Activated naive CD4-positive, alpha-beta T cell treated with anti-CD3 and anti-CD28 coated beads, Interleukin-2, amount 50 U/mL, for 72 hours (primary cell): ENCODE measurements at regions not wholly inside any gene's neighbourhood (a gene's known extent, or its start where the extent isn't known, plus 50 kb on each side); places are given as distances from the start of the nearest gene placed in this dataset.

Source experiments
- ATAC-seq, 2 donors: fragments of 150-1000 bp; cut with Tn5 transposase; 2 replicates each; pipeline ENCODE4 v1.10.0; 2021; ENCODE audit warnings: mild to moderate bottlenecking in 2 of 2, moderate library complexity in 2 of 2
- DNase-seq, 2 donors: peaks; one replicate each; pipeline ENCODE4 v3.0.0; 2021 to 2022; ENCODE audit warnings: low spot score in 2 of 2
- H3K27ac Mint-ChIP-seq, 2 donors: one replicate each; pipeline ENCODE4 v1.8.0; 2022; ENCODE audit warnings: mild to moderate bottlenecking in 2 of 2, mixed read lengths in 2 of 2
- H3K36me3 Mint-ChIP-seq, 2 donors: one replicate each; pipeline ENCODE4 v1.8.0; 2022; ENCODE audit warnings: mixed read lengths in 2 of 2
- H3K9me3 Mint-ChIP-seq, 2 donors: one replicate each; pipeline ENCODE4 v1.8.0; 2022; ENCODE audit warnings: mixed read lengths in 2 of 2

GRCh38 chr11:109121173-109121932, 300.6 kb upstream of the C11orf87 start:
- H3K27ac Mint-ChIP-seq, result no peak overlapping the region
- no peaks in the 10 kb centered on the region for H3K36me3 Mint-ChIP-seq
- ATAC-seq, result no peak
- no peak for DNase-seq
- no peaks in the 10 kb centered on the region for H3K9me3 Mint-ChIP-seq

DNA sequence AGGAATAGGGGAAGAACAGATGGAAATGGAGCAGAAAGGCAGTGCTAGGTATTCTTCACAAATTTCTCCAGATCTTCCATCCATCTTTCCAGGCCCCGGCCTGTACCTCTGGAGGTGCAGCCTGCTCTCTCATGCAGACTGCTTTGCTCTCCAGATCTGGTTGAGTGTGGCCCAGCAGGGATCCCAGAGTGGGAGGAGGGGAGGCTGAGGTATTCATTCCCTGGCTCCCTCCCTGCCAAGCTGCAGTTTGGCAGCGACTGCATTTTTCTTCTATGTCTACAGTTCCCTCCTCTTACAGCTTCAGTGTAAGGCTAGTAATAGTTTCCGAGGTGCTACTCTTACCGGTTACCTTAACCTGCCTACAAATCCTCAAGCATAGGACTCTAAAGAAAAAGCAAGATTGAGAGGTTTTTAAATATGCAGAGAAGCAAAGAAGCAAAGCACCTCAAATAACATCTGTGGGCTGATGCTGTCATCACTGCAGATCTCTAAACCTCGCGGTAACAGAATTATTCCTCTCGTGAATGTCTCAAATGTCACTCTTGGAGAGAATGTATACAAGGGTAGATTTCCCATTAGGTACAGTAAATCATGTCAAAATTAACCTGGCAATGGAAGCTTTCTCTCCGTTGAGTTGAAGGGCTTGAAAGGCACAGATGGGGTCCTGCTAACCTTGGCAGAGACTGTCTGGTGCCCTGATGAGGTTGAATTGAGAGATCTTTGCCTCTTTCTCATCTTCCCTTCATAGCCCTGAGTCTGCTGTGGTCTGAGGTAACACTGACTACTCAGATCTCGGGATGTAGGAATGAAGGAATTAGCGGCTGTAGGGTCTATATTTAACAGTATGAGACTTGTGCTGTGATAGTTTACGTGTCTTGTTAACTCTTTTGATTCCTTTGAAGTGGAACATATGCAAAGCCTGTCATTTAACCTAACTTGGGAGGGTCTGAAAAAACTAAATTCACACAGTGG, 297.9 kb upstream of the C11orf87 start:
- ATAC-seq, result no peak
- Mint-ChIP-seq H3K9me3 (no peaks in the 10 kb centered on the region), H3K27ac (no peak overlapping the region), H3K36me3 (no peaks in the 10 kb centered on the region)
- DNase-seq, result no peak

- DNase-seq (no peak), ATAC-seq (no peak)
- Mint-ChIP-seq H3K36me3 (no peaks in the 10 kb centered on the region), H3K27ac (no peak overlapping the region), H3K9me3 (peaks cover 0 to 4% of the 10 kb centered on the region in 2 donors)
Measured at GRCh38 chr11:109130910-109131309, 291.1 kb upstream of the C11orf87 start.

DNA sequence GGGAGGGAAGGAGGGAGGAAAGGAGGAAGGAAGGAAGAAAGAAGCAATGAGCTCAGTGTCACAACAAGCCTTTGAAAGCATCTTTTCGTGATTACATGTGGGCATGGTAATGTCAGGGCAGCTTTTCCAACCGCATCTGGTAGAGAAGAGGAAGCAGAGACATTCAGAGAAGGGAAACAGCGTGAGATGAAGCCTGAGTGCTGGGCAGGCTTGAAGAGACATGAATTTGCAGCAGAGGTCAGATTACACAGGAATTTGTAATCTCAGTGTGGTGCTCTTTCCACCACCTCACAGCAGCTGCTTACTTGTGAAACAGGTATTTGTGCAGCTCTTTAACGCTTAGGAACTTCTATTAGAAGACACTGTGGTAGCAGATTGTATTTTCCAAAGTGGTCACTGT, 289.5 kb upstream of the C11orf87 start:
- Mint-ChIP-seq H3K36me3 (no peaks in the 10 kb centered on the region), H3K9me3 (peaks cover 0 to 4% of the 10 kb centered on the region in 2 donors), H3K27ac (no peak overlapping the region)
- DNase-seq (no peak), ATAC-seq (peak in 1 of 2 donors; percentile 41)

DNA sequence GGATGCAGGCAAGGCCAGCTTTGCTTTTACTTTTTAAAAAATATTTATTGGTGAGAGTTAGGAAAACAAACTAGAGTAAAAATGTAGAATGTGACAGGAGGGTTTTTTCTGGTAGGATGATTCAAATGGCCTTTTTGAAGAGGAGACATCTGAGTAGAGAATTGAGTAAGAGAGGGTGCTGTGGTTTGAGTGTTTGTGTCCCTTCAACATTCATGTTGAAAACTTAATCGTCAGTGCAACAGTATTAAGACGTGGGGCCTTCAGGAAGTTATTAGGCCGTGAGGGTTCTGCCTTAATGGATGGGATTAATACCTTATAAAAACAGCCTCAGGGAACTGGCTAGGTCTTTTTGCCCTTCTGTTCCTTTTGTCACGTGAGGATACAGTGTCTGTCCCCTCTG, 288.8 kb upstream of the C11orf87 start:
- H3K36me3 Mint-ChIP-seq, result no peaks in the 10 kb centered on the region
- H3K9me3 Mint-ChIP-seq, result peaks cover 0 to 4% of the 10 kb centered on the region in 2 donors
- DNase-seq, result no peak
- H3K27ac Mint-ChIP-seq, result no peak overlapping the region
- peak in 1 of 2 donors; percentile 35 for ATAC-seq

GRCh38 chr11:109135627-109136026, 286.4 kb upstream of the C11orf87 start:
- peaks cover 4 to 7% of the 10 kb centered on the region in 2 donors for H3K9me3 Mint-ChIP-seq

GRCh38 chr11:109138196-109138595, 283.8 kb upstream of the C11orf87 start:
- ATAC-seq (no peak), DNase-seq (no peak)
- Mint-ChIP-seq H3K36me3 (no peaks in the 10 kb centered on the region), H3K9me3 (peaks cover 4 to 7% of the 10 kb centered on the region in 2 donors), H3K27ac (no peak overlapping the region)

More at GRCh38 chr11:109135627-109136026, 286.4 kb upstream of the C11orf87 start:
- Mint-ChIP-seq H3K36me3 (no peaks in the 10 kb centered on the region), H3K27ac (no peak overlapping the region)
- DNase-seq (no peak), ATAC-seq (no peak)

DNA sequence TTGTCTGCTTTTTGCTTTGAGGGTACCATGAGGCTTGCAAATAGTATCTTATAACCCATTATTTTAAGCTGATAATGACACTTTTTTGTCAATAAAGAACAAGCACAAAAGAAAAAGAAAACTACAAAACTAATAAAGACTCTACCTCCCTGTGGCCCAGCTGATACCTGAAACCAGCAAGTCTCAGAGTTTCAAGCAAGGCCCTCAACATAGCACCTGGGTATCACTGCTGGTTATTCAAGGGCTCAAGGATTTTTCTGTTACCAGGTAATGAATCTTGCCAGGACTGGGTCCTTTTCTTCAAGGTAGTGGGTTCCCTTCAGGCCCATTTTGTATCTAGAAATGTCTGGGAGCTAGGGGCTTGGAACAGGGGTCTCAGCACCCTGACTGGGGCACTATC, 281.6 kb upstream of the C11orf87 start:
- no peak for ATAC-seq
- H3K36me3 Mint-ChIP-seq, result no peaks in the 10 kb centered on the region
- peaks cover 9 to 12% of the 10 kb centered on the region in 2 donors for H3K9me3 Mint-ChIP-seq
- no peak overlapping the region for H3K27ac Mint-ChIP-seq
- no peak for DNase-seq

DNA sequence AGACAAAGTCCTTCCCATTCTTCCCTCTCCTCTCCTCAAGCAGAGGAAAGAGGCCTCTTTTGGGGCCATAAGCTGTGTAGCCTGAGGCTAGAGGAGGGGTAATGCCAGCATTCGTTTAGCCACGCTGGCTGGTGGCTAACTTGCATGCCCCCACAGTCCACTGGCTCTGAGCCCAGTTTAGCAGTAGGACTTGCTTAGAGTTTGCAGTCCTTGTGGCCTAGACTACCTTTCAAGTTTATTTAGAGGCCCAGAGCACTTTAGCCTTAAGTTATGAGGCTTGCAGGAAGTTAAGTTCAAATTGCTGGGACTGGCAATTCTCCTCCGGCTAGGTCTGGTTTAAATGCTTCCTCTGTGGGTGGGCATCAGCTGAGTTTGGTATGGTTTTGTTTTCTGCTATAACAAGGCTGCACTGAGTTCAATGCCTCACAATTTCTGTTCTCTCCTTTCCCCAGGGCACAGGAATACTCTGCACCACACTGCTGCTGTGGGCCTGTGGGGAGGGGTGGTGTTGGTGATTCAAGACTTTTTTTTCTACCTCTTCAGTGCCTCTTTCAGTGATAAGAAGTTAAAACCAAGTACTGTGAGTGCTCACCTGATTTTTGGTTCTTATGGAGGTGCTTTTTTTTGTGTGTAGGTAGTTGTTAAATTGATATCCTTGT, 281.0 kb upstream of the C11orf87 start:
- no peaks in the 10 kb centered on the region for H3K36me3 Mint-ChIP-seq
- no peak for DNase-seq
- no peak overlapping the region for H3K27ac Mint-ChIP-seq
- no peak for ATAC-seq
- peaks cover 6 to 12% of the 10 kb centered on the region in 2 donors for H3K9me3 Mint-ChIP-seq

DNA sequence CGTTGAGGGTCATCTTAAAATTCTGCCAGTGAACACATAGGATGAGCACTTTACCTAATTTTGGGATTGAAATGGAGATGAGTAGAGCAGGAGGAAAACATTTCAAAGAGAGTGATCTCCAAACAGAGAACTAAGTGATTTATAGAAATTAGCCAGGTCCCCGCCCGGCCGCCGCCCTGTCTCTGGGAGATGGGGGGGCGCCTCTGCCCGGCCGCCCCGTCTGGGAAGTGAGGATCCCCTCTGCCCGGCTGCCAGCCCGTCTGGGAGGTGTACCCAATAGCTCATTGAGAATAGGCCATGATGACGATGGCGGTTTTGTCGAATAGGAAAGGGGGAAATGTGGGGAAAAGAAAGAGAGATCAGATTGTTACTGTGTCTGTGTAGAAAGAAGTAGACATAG, 276.7 kb upstream of the C11orf87 start:
- no peak for DNase-seq
- Mint-ChIP-seq H3K36me3 (no peaks in the 10 kb centered on the region), H3K27ac (no peak overlapping the region), H3K9me3 (peaks cover 6 to 10% of the 10 kb centered on the region in 2 donors)
- ATAC-seq, result no peak

GRCh38 chr11:109147726-109148125, 274.3 kb upstream of the C11orf87 start:
- H3K36me3 Mint-ChIP-seq, result no peaks in the 10 kb centered on the region
- DNase-seq, result no peak
- no peak for ATAC-seq
- H3K27ac Mint-ChIP-seq, result no peak overlapping the region
- peaks cover 13 to 16% of the 10 kb centered on the region in 2 donors for H3K9me3 Mint-ChIP-seq

GRCh38 chr11:109148669-109149068, 273.3 kb upstream of the C11orf87 start:
- H3K36me3 Mint-ChIP-seq, result no peaks in the 10 kb centered on the region
- no peak overlapping the region for H3K27ac Mint-ChIP-seq
- ATAC-seq (no peak), DNase-seq (no peak)
- H3K9me3 Mint-ChIP-seq, result peaks cover 16 to 18% of the 10 kb centered on the region in 2 donors

GRCh38 chr11:109150581-109150980, 271.4 kb upstream of the C11orf87 start:
- Mint-ChIP-seq H3K27ac (no peak overlapping the region), H3K36me3 (no peaks in the 10 kb centered on the region), H3K9me3 (peaks cover 13 to 14% of the 10 kb centered on the region in 2 donors)
- DNase-seq, result no peak
- no peak for ATAC-seq

GRCh38 chr11:109153836-109154235, 268.2 kb upstream of the C11orf87 start:
- Mint-ChIP-seq H3K36me3 (no peaks in the 10 kb centered on the region), H3K9me3 (peaks cover 9 to 14% of the 10 kb centered on the region in 2 donors), H3K27ac (no peak overlapping the region)
- DNase-seq (no peak), ATAC-seq (no peak)

DNA sequence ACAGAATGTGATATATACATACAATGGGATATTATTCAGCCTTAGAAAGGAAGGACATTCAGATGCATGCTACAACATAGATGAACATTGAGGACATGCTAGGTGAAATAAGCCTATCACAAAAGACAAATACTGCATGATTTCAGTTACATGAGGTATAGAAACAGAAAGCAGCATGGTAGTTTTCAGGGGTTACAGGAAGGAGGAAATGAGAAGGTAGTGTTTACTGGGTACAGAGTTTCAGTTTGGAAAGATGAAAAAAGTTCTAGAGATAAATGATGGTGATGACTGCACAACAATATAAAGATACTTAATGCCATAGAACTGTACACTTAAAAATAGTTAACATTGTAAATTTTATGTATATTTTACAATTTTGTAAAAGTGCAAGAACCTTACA, 266.7 kb upstream of the C11orf87 start:
- DNase-seq (no peak), ATAC-seq (no peak)
- no peak overlapping the region for H3K27ac Mint-ChIP-seq
- no peaks in the 10 kb centered on the region for H3K36me3 Mint-ChIP-seq
- H3K9me3 Mint-ChIP-seq, result peaks cover 12 to 17% of the 10 kb centered on the region in 2 donors

DNA sequence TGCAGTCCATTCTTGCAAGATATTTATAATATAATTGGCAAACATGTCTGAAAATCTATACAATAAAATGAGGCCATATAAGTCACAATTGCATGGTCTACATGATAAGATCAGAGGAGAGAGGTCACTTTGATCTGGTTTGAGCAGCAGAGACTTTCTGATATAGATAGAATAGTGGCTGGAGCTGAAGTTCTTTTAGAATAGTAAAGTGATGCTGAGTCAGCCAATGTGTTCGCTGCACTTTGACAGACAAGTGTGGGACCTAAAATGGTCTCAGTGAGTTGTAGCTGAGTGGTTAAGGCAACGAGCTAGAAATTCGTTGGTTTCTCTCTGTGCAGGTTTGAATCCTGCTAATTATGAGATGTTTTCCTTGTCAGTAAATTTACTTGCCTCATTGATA, 257.0 kb upstream of the C11orf87 start:
- ATAC-seq, result no peak
- no peak for DNase-seq
- Mint-ChIP-seq H3K36me3 (no peaks in the 10 kb centered on the region), H3K9me3 (peaks cover 3 to 6% of the 10 kb centered on the region in 2 donors), H3K27ac (no peak overlapping the region)

DNA sequence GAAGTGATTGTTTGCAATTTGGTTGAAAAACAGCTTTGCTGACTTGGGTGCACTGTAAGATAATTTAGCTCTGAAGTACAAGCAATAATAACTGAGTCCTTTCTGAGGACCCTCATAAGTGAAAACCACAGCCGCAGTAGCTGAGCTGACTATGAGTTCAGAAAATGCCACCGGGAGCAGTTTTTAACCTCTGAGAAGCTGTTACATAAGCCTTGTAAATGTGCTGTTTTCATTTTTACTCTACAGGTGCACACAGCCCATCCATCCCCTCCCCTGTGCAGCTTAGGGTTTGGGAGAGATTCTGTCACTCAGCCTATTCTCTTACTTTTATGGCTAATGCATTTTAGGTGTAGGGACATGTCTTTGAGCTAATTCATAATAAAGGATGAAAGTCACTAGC, 255.5 kb upstream of the C11orf87 start:
- DNase-seq (no peak), ATAC-seq (no peak)
- H3K27ac Mint-ChIP-seq, result no peak overlapping the region
- no peaks in the 10 kb centered on the region for H3K9me3 Mint-ChIP-seq
- H3K36me3 Mint-ChIP-seq, result no peaks in the 10 kb centered on the region
